ENCODE measurements at regions not wholly inside any gene's neighbourhood (a gene's known extent, or its start where the extent isn't known, plus 50 kb on each side); places are given as distances from the start of the nearest gene placed in this dataset.

DNA sequence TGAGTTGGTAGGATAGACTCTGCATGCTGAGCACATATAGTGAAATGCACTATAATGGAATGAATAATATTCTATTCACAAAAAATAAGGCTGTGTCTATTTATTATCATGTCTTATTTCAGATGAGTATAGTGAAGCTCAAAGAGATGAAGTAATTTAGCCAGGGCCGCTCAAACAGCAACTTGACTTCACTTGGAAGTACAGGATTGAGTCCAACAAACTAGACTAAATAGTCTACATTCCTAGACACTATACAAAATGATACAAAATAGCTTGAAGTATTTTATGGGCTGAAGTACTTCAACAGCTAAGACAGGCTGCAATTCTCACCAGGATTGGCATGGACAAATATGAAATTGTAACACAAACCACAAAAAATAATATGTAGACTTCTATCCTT is 144.5 kb upstream of the DST start:
- TF ChIP-seq, protein P1, sequence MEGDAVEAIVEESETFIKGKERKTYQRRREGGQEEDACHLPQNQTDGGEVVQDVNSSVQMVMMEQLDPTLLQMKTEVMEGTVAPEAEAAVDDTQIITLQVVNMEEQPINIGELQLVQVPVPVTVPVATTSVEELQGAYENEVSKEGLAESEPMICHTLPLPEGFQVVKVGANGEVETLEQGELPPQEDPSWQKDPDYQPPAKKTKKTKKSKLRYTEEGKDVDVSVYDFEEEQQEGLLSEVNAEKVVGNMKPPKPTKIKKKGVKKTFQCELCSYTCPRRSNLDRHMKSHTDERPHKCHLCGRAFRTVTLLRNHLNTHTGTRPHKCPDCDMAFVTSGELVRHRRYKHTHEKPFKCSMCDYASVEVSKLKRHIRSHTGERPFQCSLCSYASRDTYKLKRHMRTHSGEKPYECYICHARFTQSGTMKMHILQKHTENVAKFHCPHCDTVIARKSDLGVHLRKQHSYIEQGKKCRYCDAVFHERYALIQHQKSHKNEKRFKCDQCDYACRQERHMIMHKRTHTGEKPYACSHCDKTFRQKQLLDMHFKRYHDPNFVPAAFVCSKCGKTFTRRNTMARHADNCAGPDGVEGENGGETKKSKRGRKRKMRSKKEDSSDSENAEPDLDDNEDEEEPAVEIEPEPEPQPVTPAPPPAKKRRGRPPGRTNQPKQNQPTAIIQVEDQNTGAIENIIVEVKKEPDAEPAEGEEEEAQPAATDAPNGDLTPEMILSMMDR (IDR thresholded peaks at IDR 0.05 in 2 of 3, conservative IDR thresholded peaks at IDR 0.05 in 1 of 3; ENCODE audit: borderline replicate concordance in 1 of 3, insufficient read depth in 1 of 3, low read depth in 2 of 3, low read length in 2 of 3): no peak
- no peak for TF ChIP-seq RAD21 (IDR thresholded peaks at IDR 0.05; ENCODE audit: low read depth)
- no peak for TF ChIP-seq POLR2A (IDR thresholded peaks at IDR 0.05; ENCODE audit: borderline replicate concordance, extremely low read depth, insufficient read depth, insufficient read length)
- no peak for TF ChIP-seq YY1 (IDR thresholded peaks at IDR 0.05; ENCODE audit: extremely low read depth, insufficient replicate concordance, low read depth, low read length)
- no peak for TF ChIP-seq ELF1 (IDR thresholded peaks at IDR 0.05; ENCODE audit: borderline replicate concordance, low read depth)
- no peak for TF ChIP-seq TCF7L2 (IDR thresholded peaks at IDR 0.05; ENCODE audit: borderline replicate concordance, extremely low read depth, insufficient read depth, insufficient read length)
- no peak for TF ChIP-seq CEBPB (IDR thresholded peaks at IDR 0.05; ENCODE audit: low read depth)
- TF ChIP-seq SP1 (IDR thresholded peaks at IDR 0.05; ENCODE audit: low read depth): no peak
- TF ChIP-seq EZH2 (IDR thresholded peaks at IDR 0.05): no peak
